T-helper 1 cell treated with Interleukin-12 subunit alpha and Interleukin-12 subunit beta and Interleukin-4 antibody, amounts not matched to agents 30 ng/mL and 1 ng/mL, for 36 hours (primary cell): ENCODE measurements at regions not wholly inside any gene's neighbourhood (a gene's known extent, or its start where the extent isn't known, plus 50 kb on each side); places are given as distances from the start of the nearest gene placed in this dataset.

ENCODE experiments used
- intact Hi-C: fragments of 100-400 bp; cut with micrococcal nuclease; formaldehyde crosslinking; loops from one replicate; pipeline ENCODE4 v1.15.1; 2024

GRCh38 chr21:41671859-41672542 is 94.9 kb downstream of the RIPK4 start:
- intact Hi-C loops, result no loop called here

DNA sequence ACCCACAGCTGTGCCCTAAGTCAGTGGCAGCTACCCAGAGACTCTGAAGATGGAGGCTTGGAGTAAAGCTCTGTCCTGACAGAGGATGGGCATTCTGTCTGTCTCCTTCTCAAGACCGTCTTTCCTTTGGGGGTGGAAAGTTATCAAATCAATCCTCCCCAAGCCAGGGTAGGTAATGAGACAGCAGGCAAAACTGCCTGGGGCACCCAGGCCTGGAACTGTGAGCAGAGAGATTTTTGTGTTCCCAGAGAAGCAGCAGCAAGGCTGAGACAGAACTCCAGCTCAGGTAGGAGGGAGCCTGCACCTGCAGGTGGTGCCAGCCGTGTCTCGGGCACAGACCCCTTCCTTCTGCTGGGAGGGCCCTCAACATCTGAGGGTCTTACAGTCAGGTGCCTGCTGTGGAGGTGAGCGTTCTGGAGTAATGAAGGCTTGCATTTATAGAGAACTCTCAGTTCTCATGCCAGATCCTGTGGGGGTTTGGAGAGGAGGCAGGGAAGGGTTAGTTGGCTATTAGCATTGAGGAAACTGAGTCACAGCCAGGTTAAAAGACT is 95.6 kb downstream of the RIPK4 start:
- intact Hi-C loops, result no loop called here

- intact Hi-C loops, result no loop called here
Measured at GRCh38 chr21:41670056-41670805, 96.6 kb downstream of the RIPK4 start.

DNA sequence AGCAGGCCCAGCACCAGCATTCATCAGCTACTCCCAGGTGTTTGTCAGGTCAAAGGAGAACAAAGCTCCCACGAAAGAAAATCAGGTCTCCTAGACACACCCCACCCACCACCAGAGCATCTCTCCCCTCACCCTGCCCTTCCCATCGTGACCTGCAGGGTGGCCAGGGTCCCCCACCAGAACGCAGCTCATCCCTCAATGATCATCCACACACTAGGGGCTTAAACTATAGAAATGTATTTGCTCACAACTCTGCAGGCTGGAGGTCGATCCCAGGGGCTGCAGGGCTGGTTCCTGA is 97.4 kb downstream of the RIPK4 start:
- intact Hi-C loops, result no loop called here

- intact Hi-C loops, result no loop called here
Measured at GRCh38 chr21:41668686-41669532, 97.9 kb downstream of the RIPK4 start.

GRCh38 chr21:41668051-41668541 is 98.8 kb downstream of the RIPK4 start:
- intact Hi-C loops, result no loop called here

- intact Hi-C loops, result no loop called here
Measured at GRCh38 chr21:41667136-41667535, 99.7 kb downstream of the RIPK4 start.

DNA sequence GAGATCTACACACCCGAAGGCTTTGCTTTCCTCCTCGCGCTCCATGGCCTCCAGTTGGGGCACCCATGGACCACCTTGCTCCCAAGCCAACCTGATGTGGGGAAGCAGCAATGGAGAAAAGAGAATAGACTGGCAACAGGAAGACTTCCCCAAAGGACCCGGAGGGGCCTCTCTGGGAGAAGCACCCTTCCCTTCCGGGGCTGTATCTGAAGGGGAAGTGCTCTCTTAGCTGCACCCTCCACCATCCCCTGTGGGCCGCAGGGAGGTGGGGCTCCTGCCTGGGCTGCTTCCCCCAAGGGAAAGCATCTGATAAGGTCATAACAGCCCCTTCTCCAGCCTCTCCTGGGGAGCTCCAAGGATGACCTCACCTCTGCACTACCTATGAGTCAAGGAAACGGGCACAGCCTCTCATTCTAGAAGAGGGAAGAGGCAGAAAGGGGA is 100.2 kb downstream of the RIPK4 start:
- intact Hi-C loops, result no loop called here

- intact Hi-C loops, result no loop called here
Measured at GRCh38 chr21:41665766-41666595, 100.9 kb downstream of the RIPK4 start.

- intact Hi-C loops, result no loop called here
Measured at GRCh38 chr21:41664881-41665765, 101.7 kb downstream of the RIPK4 start.

DNA sequence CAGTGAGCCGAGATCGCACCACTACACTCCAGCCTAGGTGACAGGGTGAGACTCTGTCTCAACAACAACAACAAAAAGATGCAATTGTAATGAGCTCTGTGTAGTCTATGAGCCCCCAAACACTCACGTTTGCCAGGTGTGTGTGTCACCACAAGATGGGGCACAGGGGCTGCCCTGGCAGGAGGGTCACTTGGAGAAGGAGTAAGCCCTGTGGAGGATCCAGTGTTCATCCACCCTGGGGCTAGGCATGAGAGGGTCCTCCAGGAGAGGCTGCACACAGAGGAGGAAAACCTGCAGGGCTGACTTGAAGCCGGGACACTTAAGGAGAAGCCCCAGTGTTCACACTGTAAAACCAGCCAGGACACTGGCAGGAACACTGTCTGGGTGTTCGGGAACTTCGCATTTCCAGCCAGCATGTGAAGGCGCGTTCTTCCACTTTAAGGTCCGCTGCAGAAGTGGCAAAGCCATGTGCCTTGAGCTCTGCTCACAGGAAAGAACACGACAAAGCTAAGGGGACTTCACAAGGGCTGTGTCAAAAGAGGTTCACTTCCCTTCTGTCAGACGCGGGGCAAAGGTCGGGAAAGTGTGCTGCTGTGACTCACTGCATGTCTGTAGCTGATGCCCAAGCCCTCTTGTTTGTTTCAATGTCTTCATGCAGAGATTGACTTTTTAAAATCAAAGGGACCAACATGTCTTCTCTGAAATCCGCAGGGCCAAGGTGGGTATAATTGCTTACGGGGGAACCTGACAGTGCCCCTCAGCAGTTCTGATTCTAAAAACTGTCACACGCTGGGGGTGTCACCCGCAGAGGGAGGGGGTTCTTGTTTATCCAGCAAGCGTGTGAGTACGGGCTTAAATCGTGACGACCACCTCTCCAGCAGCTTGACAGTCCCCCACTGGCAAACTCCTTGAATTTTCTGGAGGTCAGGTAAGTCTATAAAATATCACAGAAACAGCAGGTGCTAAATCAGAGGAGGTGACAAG is 102.8 kb downstream of the RIPK4 start:
- intact Hi-C loops, result no loop called here

GRCh38 chr21:41662761-41663160 is 104.1 kb downstream of the RIPK4 start:
- intact Hi-C loops, result no loop called here

GRCh38 chr21:41662161-41662560 is 104.7 kb downstream of the RIPK4 start:
- intact Hi-C loops, result no loop called here

- intact Hi-C loops, result no loop called here
Measured at GRCh38 chr21:41660748-41661147, 106.1 kb downstream of the RIPK4 start.

DNA sequence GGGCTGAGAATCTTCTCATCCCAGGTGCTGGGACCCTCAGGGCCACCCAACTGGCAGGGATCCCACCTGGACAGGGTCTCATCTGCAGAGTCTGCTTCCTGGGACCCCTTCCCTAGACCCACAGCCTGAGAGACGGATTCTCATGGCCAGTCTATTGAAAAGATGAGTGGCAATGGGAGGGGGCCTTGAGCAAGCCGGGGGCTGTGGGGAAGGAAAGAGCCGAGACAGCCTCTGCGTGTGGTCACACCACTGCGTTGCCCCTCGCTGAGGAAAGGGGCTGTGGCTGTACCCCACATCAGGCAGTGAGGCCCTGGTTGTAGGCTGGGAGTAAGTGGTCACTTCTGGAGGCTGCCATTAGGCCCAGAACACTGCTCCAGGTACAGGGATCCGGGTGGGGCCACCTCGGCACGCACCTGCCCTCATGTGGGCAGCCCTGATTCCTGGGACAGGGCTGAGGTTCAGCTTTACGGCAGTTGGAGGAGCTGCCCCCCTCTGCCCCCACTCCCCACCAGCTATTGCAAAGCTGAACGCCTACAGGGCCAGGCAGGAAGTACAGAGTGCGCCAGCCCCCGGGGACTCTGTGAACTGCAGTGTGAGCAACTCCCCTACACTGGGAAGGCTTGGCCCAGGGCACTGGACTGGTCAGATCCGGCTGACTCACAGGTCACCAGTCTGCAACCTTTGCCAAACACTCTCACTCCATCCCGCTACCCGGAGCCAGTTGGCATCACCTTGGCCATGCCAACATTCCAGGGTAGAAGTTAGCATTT is 106.9 kb downstream of the RIPK4 start:
- intact Hi-C loops, result no loop called here

GRCh38 chr21:41656946-41657525 is 109.8 kb downstream of the RIPK4 start:
- intact Hi-C loops, result no loop called here

DNA sequence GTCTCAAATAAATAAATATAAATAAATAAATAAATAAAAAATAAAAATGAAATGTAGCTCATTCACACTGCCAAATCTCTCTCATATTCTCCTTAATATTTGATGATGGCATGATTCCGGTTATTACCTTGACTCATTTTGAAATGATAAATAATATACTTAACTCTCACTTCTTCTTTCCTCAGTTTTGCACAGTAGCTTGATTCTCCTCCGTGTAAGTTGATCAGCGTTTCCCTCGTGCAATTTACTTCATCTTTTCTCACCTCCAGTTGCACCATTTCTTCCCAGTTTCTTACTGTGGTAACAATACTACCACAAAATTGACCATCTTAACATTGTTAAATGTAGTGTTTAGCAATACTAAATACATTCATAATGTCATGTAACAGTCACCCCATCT is 111.6 kb downstream of the RIPK4 start:
- intact Hi-C loops, result no loop called here
